Breast epithelium (tissue), 4 donors: ENCODE measurements at regions not wholly inside any gene's neighbourhood (a gene's known extent, or its start where the extent isn't known, plus 50 kb on each side); places are given as distances from the start of the nearest gene placed in this dataset.

Experiments
- DNase-seq, 2 donors: peaks; one replicate each; pipeline ENCODE4 v3.0.0-alpha.2; 2019; ENCODE audit warnings: low spot score in 2 of 2
- H3K27ac ChIP-seq, 2 donors: fragments of 200-600 bp; sonication (generic) in 1 of 2; one replicate each; pipeline ENCODE4 v1.5.1; 2016 to 2019; ENCODE audit warnings: mild to moderate bottlenecking in 1 of 2
- H3K27me3 ChIP-seq, 2 donors: fragments of 200-600 bp; sonication (generic) in 1 of 2; one replicate each; pipeline versions ENCODE4 v1.5.1 to v1.6.0; 2017 to 2019; ENCODE audit warnings: control low read depth in 1 of 2, mild to moderate bottlenecking in 1 of 2
- H3K36me3 ChIP-seq: fragments of 200-600 bp; one replicate; pipeline ENCODE4 v1.5.1; 2019
- H3K4me1 ChIP-seq, 2 donors: fragments of 200-600 bp; sonication (generic); one replicate each; pipeline ENCODE4 v1.5.1; 2016 to 2019; ENCODE audit warnings: control low read depth in 1 of 2
- H3K4me3 ChIP-seq, 3 donors: fragments of 200-600 bp; sonication (generic); 1 replicate in 2 of 3; 2 replicates in 1 of 3; pipeline ENCODE4 v1.5.1; 2016 to 2019; ENCODE audit warnings: mild to moderate bottlenecking in 3 of 3, moderate library complexity in 2 of 3
- H3K9me3 ChIP-seq, 2 donors: fragments of 200-600 bp; sonication (generic) in 1 of 2; one replicate each; pipeline ENCODE4 v1.5.1; 2016 to 2019; ENCODE audit warnings: control low read depth in 1 of 2
- CTCF ChIP-seq, 3 donors: fragments of 450-650 bp; IDR thresholded peaks; one replicate each; pipeline ENCODE4 v1.5.1; 2016 to 2017; ENCODE audit warnings: antibody characterized with exemption in 3 of 3, mild to moderate bottlenecking in 3 of 3, moderate library complexity in 3 of 3
- POLR2A ChIP-seq: fragments of 450-650 bp; IDR thresholded peaks from one replicate; pipeline ENCODE4 v1.6.1; 2016; ENCODE audit warnings: antibody characterized with exemption, mild to moderate bottlenecking, moderate library complexity
- POLR2AphosphoS5 ChIP-seq, 3 donors: sonication (generic); formaldehyde crosslinking; IDR thresholded peaks; one replicate each; pipeline ENCODE4 v1.6.1; 2017; ENCODE audit warnings: antibody characterized with exemption in 3 of 3
- intact Hi-C: fragments of 100-400 bp; cut with DNase I; formaldehyde crosslinking; loops from one replicate; pipeline ENCODE4 v1.15.1; 2023; ENCODE audit warnings: low total_unique reads

- TF ChIP-seq POLR2A: no peak
- no peak for TF ChIP-seq POLR2AphosphoS5 (IDR thresholded peaks at IDR 0.05)
- TF ChIP-seq CTCF (IDR thresholded peaks at IDR 0.05): no peak
- intact Hi-C loops: no loop called here
- H3K9me3 ChIP-seq: no peaks in the 10 kb centered on the region
- no peaks in the 10 kb centered on the region for H3K27me3 ChIP-seq
- no peak overlapping the region for H3K27ac ChIP-seq
- DNase-seq: no peak
- no peaks in the 10 kb centered on the region for H3K36me3 ChIP-seq
- H3K4me1 ChIP-seq: no peaks in the 10 kb centered on the region
- H3K4me3 ChIP-seq: no peak overlapping the region
Measured at GRCh38 chr2:12231288-12231687, 484.9 kb downstream of the LPIN1 start.

- no peak for DNase-seq
- Histone ChIP-seq H3K4me3 (no peak overlapping the region), H3K27me3 (no peaks in the 10 kb centered on the region), H3K27ac (no peak overlapping the region), H3K36me3 (no peaks in the 10 kb centered on the region), H3K4me1 (no peaks in the 10 kb centered on the region), H3K9me3 (no peaks in the 10 kb centered on the region)
- intact Hi-C loops: no loop called here
- TF ChIP-seq CTCF (IDR thresholded peaks at IDR 0.05): no peak
- TF ChIP-seq POLR2AphosphoS5 (IDR thresholded peaks at IDR 0.05): no peak
- TF ChIP-seq POLR2A: no peak
Measured at GRCh38 chr2:12232876-12233275, 483.9 kb upstream of the TRIB2 start.

GRCh38 chr2:12236136-12236844, 480.4 kb upstream of the TRIB2 start:
- Histone ChIP-seq H3K4me3 (no peak overlapping the region), H3K9me3 (no peaks in the 10 kb centered on the region), H3K27ac (no peak overlapping the region), H3K4me1 (no peaks in the 10 kb centered on the region), H3K36me3 (no peaks in the 10 kb centered on the region), H3K27me3 (no peaks in the 10 kb centered on the region)
- TF ChIP-seq CTCF (IDR thresholded peaks at IDR 0.05) (no peak), POLR2AphosphoS5 (IDR thresholded peaks at IDR 0.05) (no peak), POLR2A (no peak)
- DNase-seq: no peak
- intact Hi-C loops: no loop called here

GRCh38 chr2:12240206-12240605, 476.5 kb upstream of the TRIB2 start:
- no peaks in the 10 kb centered on the region for H3K4me1 ChIP-seq
- no peak overlapping the region for H3K4me3 ChIP-seq
- intact Hi-C loops: loop anchor here (5.0 kb wide), 1 partner anchor 567 kb away; no protein-coding TSS in a partner anchor
- H3K27ac ChIP-seq: no peak overlapping the region
- DNase-seq: no peak
- no peaks in the 10 kb centered on the region for H3K27me3 ChIP-seq
- H3K9me3 ChIP-seq: no peaks in the 10 kb centered on the region
- TF ChIP-seq POLR2A (no peak), POLR2AphosphoS5 (IDR thresholded peaks at IDR 0.05) (no peak), CTCF (IDR thresholded peaks at IDR 0.05) (no peak)
- no peaks in the 10 kb centered on the region for H3K36me3 ChIP-seq

GRCh38 chr2:12243381-12243780, 473.4 kb upstream of the TRIB2 start:
- no peaks in the 10 kb centered on the region for H3K4me1 ChIP-seq
- no peak overlapping the region for H3K4me3 ChIP-seq
- no peak for DNase-seq
- no peaks in the 10 kb centered on the region for H3K36me3 ChIP-seq
- no peaks in the 10 kb centered on the region for H3K9me3 ChIP-seq
- no peaks in the 10 kb centered on the region for H3K27me3 ChIP-seq
- no peak for TF ChIP-seq POLR2AphosphoS5 (IDR thresholded peaks at IDR 0.05)
- TF ChIP-seq CTCF (IDR thresholded peaks at IDR 0.05): no peak
- TF ChIP-seq POLR2A: no peak
- no peak overlapping the region for H3K27ac ChIP-seq
- intact Hi-C loops: loop anchor here (5.0 kb wide), 1 partner anchor 564 kb away; no protein-coding TSS in a partner anchor
